GM19468 (cell line): ENCODE measurements at regions not wholly inside any gene's neighbourhood (a gene's known extent, or its start where the extent isn't known, plus 50 kb on each side); places are given as distances from the start of the nearest gene placed in this dataset.

Experiments used
- ATAC-seq: cut with Tn5 transposase; IDR thresholded peaks from one replicate; pipeline ENCODE4 v1.9.1; 2021; ENCODE audit warnings: mild to moderate bottlenecking, moderate library complexity, moderate number of reproducible peaks; ENCODE audit not compliant: unreplicated experiment; ENCODE audit errors: extremely low read depth

DNA sequence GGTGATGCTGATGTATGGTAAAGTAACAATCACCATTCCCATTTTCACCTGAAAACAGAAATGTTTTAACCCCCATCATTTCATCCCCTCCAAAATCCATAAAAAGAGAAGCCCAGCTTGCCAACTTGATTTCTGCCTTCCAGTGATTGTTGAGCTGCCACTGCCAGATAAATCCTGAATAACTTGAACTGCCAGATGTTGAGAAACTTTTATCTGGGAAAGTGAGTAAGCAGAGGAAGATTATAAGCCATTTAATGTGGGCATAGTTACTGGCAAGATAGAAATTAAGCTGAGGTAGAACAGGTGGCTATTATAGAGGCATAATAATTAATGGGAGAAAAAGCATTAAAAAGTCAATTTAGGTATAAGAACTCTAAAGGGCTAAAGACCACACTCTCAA is 534.1 kb downstream of the ANKRD7 start:
- ATAC-seq, result no peak

DNA sequence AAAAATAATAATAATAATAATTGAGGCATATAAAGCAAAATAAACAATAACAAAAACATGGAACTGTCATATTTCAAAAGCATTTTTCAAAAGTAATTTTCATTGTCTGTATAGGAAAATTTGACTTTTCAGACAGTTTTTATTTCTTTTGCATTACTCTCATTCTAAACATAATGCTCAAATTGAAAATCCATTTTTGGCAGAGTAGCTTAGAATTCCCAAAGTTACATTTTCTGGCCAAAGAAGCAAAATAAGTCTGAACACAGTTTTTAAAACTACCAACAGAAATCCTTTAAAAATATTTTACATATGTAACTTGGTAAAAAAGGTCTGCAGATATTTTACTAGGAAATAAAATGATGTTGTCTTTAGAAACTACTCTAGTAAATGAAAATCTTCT is 535.4 kb downstream of the ANKRD7 start:
- ATAC-seq, result no peak

GRCh38 chr7:118762451-118762850 is 537.9 kb downstream of the ANKRD7 start:
- no peak for ATAC-seq

DNA sequence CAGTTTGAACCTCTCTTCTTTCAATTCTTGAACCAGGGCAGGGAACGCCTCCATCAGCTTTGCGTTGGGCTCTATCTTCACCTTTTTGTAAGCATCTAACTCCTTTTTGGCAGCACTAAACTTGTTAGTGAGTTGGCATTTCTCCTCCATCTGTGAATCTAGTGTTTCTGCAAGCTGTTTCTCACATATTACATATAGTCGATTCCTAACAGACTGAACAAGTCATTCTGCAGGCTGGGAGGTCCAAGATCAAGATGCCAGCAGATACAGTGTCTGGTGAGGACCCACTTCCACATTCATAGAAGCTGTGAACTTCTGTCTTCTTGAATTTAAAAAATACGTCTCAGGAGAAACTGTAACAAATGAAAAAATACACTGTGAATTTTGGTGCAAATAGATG is 539.7 kb downstream of the ANKRD7 start:
- no peak for ATAC-seq

- ATAC-seq, result no peak
Measured at GRCh38 chr7:118771672-118772071, 547.2 kb downstream of the ANKRD7 start.

GRCh38 chr7:118777308-118777707 is 552.8 kb downstream of the ANKRD7 start:
- no peak for ATAC-seq

DNA sequence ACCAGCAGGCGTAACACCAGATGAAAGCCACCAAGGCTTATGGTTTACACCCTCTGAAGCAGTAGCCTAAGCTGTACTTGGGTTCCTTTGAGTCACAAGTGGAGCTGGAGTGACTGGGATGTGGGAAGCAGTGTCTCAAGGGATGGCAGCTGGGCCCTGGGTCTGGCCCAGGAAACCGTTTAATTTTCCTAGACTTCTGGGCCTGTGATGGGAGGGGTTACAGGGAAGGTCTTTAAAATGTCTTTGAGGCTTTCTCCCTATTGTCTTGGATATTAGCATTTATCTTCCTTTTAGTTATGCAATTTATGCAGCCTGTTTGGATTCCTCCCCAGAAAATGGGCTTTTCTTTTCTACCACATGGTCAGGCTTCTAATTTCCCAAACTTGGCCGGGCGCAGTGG is 568.2 kb downstream of the ANKRD7 start:
- ATAC-seq, result no peak

DNA sequence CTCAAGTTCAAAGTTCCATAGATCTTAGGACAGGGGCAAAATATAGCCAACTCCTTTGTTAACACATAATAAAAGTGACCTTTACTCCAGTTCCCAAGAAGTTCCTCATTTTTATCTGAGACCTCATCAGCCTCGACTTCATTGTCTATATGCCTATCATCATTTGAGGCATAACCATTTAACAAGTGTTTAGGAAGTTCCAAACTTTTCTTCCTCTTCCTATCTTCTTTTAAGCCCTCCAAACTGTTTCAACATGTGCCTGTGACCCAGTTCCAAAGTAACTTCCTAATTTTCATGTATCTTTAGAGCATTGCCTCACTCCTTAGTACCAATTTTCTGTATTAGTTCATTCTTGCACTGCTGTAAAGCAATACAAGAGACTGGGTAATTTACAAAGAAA is 569.1 kb downstream of the ANKRD7 start:
- no peak for ATAC-seq

DNA sequence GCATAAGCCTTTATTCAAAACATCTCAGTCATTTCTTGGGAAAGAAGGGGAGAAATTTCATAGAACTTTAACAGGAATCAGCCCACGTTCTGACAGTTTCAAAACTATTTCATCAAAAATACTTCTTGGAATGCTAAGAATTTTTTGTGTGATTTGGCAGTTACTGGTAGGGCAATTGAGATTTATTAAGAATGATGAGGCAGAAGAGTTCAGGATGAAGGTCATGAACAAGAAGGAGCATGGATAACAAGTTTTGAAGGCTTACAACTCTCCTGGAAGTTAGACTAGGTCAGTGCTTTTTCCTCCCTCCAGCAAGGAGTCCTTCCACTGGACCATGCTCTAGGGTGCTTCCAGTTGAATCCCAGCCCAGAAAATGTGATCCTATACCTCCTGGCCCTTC is 569.9 kb downstream of the ANKRD7 start:
- no peak for ATAC-seq

DNA sequence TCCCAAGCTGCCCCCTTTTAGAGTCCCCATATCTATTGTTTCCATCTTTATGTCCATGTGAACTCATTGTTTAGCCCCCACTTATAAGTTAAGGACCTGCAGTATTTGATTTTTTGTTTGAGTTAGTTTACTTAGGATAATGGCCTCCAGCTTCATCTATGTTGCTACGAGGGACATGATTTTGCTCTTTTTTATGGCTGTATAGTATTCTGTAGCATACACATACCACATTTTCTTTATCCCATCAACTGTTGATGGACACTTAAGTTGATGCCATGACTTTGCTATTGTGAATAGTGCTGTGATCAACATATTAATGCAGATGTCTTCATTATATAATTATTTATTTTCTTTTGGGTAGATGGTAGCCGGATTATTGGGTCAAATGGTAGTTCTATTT is 576.9 kb downstream of the ANKRD7 start:
- ATAC-seq, result no peak

- ATAC-seq, result no peak
Measured at GRCh38 chr7:118802726-118803125, 578.2 kb downstream of the ANKRD7 start.

DNA sequence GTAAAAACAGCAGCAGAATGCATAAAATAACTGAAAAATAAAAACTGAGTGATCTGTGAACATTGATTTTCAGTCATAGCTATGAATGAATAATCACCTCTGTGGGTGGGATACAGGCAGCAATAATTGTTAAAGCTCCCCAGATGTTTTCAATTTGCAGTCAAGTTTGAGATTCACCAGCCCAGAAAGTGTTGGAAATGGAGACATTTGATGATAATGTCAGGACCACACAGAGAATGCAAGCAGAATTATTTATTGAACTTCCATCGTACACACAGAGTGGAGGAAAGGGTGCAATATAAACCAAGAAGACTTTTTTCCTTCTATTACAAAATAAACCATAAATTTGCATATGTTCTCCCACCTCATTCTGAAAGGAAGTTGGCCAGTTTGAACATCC is 601.7 kb downstream of the ANKRD7 start:
- no peak for ATAC-seq

GRCh38 chr7:118836933-118837332 is 612.4 kb downstream of the ANKRD7 start:
- ATAC-seq, result peak; percentile 96

GRCh38 chr7:118839515-118839914 is 615.0 kb downstream of the ANKRD7 start:
- no peak for ATAC-seq

- no peak for ATAC-seq
Measured at GRCh38 chr7:118843456-118843855, 619.0 kb downstream of the ANKRD7 start.

- no peak for ATAC-seq
Measured at GRCh38 chr7:118844748-118845147, 620.2 kb downstream of the ANKRD7 start.

- no peak for ATAC-seq
Measured at GRCh38 chr7:118845791-118846190, 621.3 kb downstream of the ANKRD7 start.

DNA sequence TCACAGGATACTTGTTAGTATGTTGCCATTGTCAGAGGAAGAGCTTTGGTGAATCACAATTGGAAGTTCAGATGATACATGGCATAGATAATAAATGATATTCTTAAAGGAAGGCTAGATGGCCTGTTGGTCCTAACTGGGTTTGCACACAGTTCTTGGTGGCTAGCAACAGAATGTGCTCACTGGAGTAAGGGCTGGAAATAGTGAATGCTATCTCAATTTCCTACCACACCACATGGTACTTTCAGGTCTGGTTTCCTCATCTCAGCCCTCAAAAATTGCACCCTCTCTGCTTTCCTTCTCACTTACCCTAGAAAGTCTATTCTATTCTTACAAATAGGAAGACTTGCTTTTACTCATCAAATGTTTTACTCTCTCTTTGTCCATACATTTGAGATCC is 622.5 kb downstream of the ANKRD7 start:
- no peak for ATAC-seq

GRCh38 chr7:118855290-118855689 is 630.8 kb downstream of the ANKRD7 start:
- ATAC-seq, result no peak

DNA sequence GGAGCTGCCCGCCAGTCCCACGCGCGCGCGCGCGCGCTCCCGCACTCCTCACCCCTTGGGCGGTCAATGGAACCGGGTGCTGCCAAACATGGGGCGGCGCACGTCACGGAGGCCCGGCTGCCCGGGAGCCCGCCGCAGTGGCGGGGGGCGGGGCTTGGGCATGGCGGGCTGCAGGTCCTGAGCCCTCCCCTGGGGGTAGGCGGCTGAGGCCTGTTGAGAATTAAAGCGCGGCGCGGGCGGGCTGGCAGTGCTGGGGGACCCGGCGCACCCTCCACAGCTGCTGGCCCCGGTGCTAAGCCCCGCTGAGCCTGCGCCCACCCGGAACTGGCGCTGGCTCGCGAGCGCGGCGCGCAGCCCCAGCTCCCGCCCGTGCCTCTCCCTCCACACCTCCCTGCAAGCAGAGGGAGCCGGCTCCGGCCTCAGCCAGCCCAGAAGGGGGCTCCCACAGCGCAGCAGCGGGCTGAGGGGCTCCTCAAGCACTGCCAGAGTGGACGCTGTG is 634.2 kb downstream of the ANKRD7 start:
- ATAC-seq, result peak; percentile 32

- ATAC-seq, result no peak
Measured at GRCh38 chr7:118861581-118861980, 637.1 kb downstream of the ANKRD7 start.

DNA sequence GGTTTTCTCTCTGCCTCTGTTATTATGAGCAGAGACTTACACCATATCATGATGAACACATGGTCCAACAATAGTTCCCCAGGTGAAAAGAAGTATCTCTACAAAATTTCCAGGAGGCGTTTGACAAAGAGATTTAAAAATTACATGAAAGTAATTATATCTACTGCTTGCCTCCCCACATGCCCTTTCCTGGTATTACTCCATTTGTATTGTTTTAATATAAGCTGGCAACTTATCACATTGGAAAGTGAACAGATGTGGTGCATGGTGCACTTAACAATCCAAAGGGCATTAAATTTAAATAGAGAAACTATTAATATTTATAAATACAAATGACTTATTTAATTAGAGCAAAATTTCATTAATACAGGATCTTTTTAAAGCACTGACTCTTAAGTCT is 638.2 kb downstream of the ANKRD7 start:
- no peak for ATAC-seq

GRCh38 chr7:118863966-118864365 is 639.5 kb downstream of the ANKRD7 start:
- no peak for ATAC-seq
